GM12878 (cell line): ENCODE measurements at regions not wholly inside any gene's neighbourhood (a gene's known extent, or its start where the extent isn't known, plus 50 kb on each side); places are given as distances from the start of the nearest gene placed in this dataset.

Experiments
- EP300 ChIP-seq, 2 experiments: fragments of 150-350 bp in 1 of 2; IDR thresholded peaks; 2 replicates each; pipeline ENCODE4 v1.6.1; 2011 to 2012; ENCODE audit warnings: low read depth in 2 of 2, low read length in 2 of 2, borderline replicate concordance in 1 of 2, improper control_type of control experiment in 1 of 2, inconsistent platforms in 1 of 2; ENCODE audit not compliant: control insufficient read depth in 1 of 2
- EZH2 ChIP-seq: IDR thresholded peaks from 2 replicates; pipeline ENCODE4 v1.6.1; 2012; ENCODE audit warnings: low read depth, mild to moderate bottlenecking, control low read depth, inconsistent platforms, low read length, borderline replicate concordance; ENCODE audit not compliant: control insufficient read depth
- GABPA ChIP-seq: IDR thresholded peaks from 2 replicates; pipeline ENCODE4 v1.6.1; 2014; ENCODE audit warnings: antibody characterized with exemption, low read depth, mild to moderate bottlenecking, inconsistent platforms
- HDAC2 ChIP-seq: fragments of 200-600 bp; sonication (generic); IDR thresholded peaks from 2 replicates; pipeline ENCODE4 v1.6.1; 2017
- HDGF ChIP-seq: fragments of 450-650 bp; IDR thresholded peaks from 2 replicates; pipeline ENCODE4 v1.6.1; 2016; ENCODE audit warnings: antibody characterized with exemption
- IRF4 ChIP-seq: IDR thresholded peaks from 2 replicates; pipeline ENCODE4 v1.6.1; 2011; ENCODE audit warnings: low read depth, low read length
- POLR2A ChIP-seq: IDR thresholded peaks from 2 replicates; pipeline ENCODE4 v1.6.1; 2011; ENCODE audit warnings: low read depth, mild to moderate bottlenecking, low read length
- RAD21 ChIP-seq: IDR thresholded peaks from 2 replicates; pipeline ENCODE4 v1.6.1; 2011; ENCODE audit warnings: mild to moderate bottlenecking, low read depth, low read length, moderate library complexity; ENCODE audit not compliant: insufficient read depth
- RFX5 ChIP-seq: IDR thresholded peaks from 2 replicates; pipeline ENCODE4 v1.6.1; 2011; ENCODE audit warnings: low read depth, low read length, improper control_type of control experiment
- TAF1 ChIP-seq: IDR thresholded peaks from 2 replicates; pipeline ENCODE4 v1.6.1; 2011; ENCODE audit warnings: mild to moderate bottlenecking, low read depth, low read length, borderline replicate concordance
- WRNIP1 ChIP-seq: IDR thresholded peaks from 2 replicates; pipeline ENCODE4 v1.6.1; 2011; ENCODE audit warnings: low read depth, low read length, improper control_type of control experiment, borderline replicate concordance
- TF ChIP-seq, protein P1 (sequence below), 3 experiments: IDR thresholded peaks in 2 of 3; conservative IDR thresholded peaks in 1 of 3; 2 replicates each; pipeline ENCODE4 v1.5.1; 2011; ENCODE audit warnings: low read depth in 3 of 3, low read length in 3 of 3, mild to moderate bottlenecking in 3 of 3, control low read depth in 2 of 3, moderate library complexity in 2 of 3, inconsistent platforms in 1 of 3, mixed read lengths in 1 of 3; ENCODE audit not compliant: control insufficient read depth in 2 of 3, insufficient read depth in 1 of 3; ENCODE audit errors: extremely low read depth in 1 of 3
- TF ChIP-seq, protein P2 (sequence below): IDR thresholded peaks from 2 replicates; pipeline ENCODE4 v1.6.1; 2012; ENCODE audit warnings: low read depth, low read length, improper control_type of control experiment
- TF ChIP-seq, protein P3 (sequence below): IDR thresholded peaks from 2 replicates; pipeline ENCODE4 v1.6.1; 2012; ENCODE audit warnings: low read length, inconsistent platforms

- TF ChIP-seq TAF1 (no peak), WRNIP1 (no peak), HDGF (no peak), IRF4 (no peak), EZH2 (no peak), EP300 (IDR thresholded peaks at IDR 0.05; ENCODE audit: borderline replicate concordance in 1 of 2, control insufficient read depth in 1 of 2, low read depth in 2 of 2, low read length in 2 of 2) (no peak), POLR2A (no peak), RFX5 (no peak), RAD21 (no peak), HDAC2 (no peak), GABPA (no peak)
- TF ChIP-seq, protein P1, sequence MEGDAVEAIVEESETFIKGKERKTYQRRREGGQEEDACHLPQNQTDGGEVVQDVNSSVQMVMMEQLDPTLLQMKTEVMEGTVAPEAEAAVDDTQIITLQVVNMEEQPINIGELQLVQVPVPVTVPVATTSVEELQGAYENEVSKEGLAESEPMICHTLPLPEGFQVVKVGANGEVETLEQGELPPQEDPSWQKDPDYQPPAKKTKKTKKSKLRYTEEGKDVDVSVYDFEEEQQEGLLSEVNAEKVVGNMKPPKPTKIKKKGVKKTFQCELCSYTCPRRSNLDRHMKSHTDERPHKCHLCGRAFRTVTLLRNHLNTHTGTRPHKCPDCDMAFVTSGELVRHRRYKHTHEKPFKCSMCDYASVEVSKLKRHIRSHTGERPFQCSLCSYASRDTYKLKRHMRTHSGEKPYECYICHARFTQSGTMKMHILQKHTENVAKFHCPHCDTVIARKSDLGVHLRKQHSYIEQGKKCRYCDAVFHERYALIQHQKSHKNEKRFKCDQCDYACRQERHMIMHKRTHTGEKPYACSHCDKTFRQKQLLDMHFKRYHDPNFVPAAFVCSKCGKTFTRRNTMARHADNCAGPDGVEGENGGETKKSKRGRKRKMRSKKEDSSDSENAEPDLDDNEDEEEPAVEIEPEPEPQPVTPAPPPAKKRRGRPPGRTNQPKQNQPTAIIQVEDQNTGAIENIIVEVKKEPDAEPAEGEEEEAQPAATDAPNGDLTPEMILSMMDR (IDR thresholded peaks at IDR 0.05 in 2 of 3, conservative IDR thresholded peaks at IDR 0.05 in 1 of 3; ENCODE audit: control insufficient read depth in 2 of 3, extremely low read depth in 1 of 3, insufficient read depth in 1 of 3, low read depth in 3 of 3, low read length in 3 of 3): no peak
- TF ChIP-seq, protein P2, sequence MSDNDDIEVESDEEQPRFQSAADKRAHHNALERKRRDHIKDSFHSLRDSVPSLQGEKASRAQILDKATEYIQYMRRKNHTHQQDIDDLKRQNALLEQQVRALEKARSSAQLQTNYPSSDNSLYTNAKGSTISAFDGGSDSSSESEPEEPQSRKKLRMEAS: no peak
- TF ChIP-seq, protein P3, sequence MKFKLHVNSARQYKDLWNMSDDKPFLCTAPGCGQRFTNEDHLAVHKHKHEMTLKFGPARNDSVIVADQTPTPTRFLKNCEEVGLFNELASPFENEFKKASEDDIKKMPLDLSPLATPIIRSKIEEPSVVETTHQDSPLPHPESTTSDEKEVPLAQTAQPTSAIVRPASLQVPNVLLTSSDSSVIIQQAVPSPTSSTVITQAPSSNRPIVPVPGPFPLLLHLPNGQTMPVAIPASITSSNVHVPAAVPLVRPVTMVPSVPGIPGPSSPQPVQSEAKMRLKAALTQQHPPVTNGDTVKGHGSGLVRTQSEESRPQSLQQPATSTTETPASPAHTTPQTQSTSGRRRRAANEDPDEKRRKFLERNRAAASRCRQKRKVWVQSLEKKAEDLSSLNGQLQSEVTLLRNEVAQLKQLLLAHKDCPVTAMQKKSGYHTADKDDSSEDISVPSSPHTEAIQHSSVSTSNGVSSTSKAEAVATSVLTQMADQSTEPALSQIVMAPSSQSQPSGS: no peak
These were observed 53.0 kb upstream of the TMCO5A start for GRCh38 chr15:37881237-37882013.
